Activated CD8-positive, alpha-beta memory T cell treated with anti-CD3 and anti-CD28 coated beads for 48 hours (primary cell): ENCODE measurements at regions not wholly inside any gene's neighbourhood (a gene's known extent, or its start where the extent isn't known, plus 50 kb on each side); places are given as distances from the start of the nearest gene placed in this dataset.
"Not testable (repeated sequence)": the region's sequence is repeated elsewhere in the genome, so short reads cannot be mapped to it uniquely, and the experiment has no call there.

ENCODE experiments used
- DNase-seq, 3 experiments: peaks; one replicate each; pipeline ENCODE4 v3.0.0-alpha.2; 2020; ENCODE audit warnings: low read depth in 2 of 3, low spot score in 2 of 3

DNA sequence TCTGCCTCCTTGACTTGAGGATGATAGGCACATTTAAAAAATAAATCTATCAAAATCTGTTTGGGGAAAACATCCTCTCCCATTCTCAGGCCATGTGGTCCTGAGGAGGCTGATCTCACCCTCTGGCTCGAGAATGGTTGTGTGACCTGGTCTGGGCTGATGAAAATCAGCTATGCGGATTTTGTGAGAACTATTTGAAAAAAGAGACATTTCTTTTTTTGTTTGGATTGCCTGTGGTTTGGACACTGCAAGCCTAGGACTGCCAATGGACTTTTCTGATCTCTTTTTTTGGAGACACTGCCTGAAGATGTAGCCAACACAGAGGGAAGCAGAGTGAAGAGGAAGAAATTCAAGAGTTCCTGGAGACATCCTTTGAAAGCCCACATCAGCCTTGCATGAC lies 145.9 kb downstream of the HS3ST3B1 start:
- DNase-seq: no peak

DNA sequence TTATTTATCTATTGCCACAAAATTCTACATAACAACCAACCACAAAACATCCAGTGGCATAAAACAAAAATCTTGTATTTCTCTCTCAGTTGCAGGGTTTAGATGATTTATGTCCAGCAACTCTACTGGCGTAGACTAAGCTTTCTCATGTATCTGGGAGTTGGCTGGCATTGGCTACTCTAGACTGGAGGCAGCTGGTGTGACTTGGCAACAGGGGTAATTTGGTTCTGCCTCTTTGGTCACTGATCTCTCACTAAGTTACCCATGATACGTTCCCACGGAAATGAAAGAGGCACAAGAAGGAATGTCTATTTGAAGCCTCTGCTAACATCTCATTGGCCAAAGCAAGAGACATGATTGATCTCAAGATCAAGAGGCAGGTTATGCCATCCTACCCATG lies 144.0 kb downstream of the HS3ST3B1 start:
- DNase-seq: no peak

GRCh38 chr17:14442798-14443528 lies 142.1 kb downstream of the HS3ST3B1 start:
- no peak for DNase-seq

DNA sequence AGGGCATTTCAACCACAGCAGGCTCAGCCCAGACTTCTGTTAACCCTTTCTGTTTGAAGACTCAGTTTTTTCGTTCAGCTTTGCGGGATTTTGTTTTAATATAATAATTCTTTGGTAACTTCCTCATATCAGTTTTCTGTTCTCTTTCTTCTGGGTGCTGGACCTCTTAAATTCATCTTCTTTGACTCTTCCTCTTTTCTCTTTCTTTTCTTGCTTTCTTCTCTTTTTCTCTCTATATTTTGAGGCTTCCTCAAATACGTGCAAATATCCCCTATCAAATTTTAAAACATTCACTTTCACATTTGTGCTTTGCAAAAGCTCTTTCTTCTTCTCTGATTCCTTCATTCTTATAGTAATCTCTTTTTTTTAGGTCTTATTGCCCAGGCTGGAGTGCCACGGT lies 136.3 kb downstream of the HS3ST3B1 start:
- no peak for DNase-seq

DNA sequence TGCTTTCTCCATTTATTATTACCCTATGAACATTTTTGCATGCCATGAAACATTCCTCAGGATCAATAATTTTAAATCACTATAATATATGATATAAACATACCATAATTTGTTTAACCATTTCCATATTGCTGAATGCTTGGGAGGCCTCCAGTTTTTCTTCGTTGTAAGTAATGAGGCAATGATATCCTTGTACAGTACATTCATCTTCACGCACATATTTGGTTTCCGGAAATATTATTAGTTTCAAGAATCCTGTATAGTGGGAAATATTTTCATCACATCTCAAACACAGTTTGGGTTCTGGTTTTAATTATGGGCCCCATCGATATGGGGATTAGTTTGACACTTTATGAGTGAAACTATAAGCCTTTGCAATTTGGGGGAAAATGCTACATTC lies 135.4 kb downstream of the HS3ST3B1 start:
- DNase-seq: no peak

DNA sequence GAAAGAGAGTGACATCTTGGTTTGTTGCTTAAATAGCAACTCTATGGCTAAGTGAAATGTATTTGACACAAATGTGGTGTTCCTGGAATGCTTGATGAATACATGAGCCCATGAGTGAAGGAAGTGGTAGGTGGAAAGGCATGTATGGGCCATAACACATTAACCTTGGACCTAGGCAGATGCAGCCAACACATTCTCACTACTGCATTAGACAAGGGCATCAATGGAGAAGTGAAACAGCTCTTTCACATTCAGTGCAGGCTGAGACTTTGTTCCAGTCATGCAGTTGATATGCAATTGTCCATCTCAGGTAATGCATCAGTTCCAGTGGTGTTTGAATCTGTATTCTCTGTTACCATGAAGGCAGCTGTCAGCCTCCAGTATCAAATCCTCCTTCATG lies 133.6 kb downstream of the HS3ST3B1 start:
- DNase-seq: no peak

- no peak for DNase-seq
Observed at GRCh38 chr17:14432079-14432478, 131.2 kb downstream of the HS3ST3B1 start.

DNA sequence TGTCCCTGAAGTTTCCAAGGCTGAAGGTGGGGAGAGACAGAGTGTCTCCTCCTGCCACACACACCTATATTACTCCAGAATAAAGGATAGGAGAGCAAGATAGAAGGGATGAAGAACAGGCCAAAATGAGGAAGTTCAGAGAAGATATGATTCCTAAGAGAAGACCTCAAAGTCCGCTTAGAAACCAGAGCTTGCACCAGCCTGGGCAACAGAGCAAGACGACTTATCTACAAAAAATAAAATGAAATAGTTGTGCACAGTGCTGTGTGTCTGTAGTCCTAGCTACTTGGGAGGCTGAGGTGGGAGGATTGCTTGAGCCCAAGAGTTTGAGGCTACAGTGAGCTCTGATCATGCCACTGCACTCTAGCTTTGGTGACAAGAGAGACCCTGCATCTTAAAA lies 128.2 kb downstream of the HS3ST3B1 start:
- no peak for DNase-seq

- no peak for DNase-seq
Observed at GRCh38 chr17:14428648-14429029, 127.8 kb downstream of the HS3ST3B1 start.

- DNase-seq: peak in 2 of 3 experiments; percentile 9 to 23
Observed at GRCh38 chr17:14427900-14428647, 127.2 kb downstream of the HS3ST3B1 start.

- DNase-seq: not testable (repeated sequence)
Observed at GRCh38 chr17:14423156-14423555, 122.3 kb downstream of the HS3ST3B1 start.

DNA sequence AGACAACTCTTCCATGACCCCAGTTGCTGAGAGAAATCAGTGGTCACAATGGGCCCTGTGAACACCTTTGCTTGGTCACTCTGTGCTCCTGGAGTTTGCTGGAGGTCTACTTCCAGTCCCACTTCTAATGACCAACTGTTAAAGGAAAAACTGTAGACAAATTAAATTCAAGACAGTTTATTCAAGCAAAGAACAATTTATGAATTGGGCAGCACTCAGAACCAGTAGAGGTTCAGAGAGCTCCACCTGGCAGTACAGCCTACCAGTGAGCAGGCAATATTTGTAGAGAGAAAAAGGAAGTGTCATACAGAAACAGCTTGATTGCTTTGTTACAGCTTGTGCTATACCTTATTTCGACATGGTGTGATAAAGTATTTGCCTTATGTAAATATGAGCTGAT lies 116.5 kb downstream of the HS3ST3B1 start:
- no peak for DNase-seq

- DNase-seq: no peak
Observed at GRCh38 chr17:14409292-14409691, 108.4 kb downstream of the HS3ST3B1 start.

- DNase-seq: no peak
Observed at GRCh38 chr17:14407541-14407940, 106.7 kb downstream of the HS3ST3B1 start.

- no peak for DNase-seq
Observed at GRCh38 chr17:14405189-14405588, 104.3 kb downstream of the HS3ST3B1 start.
